ENCODE measurements at regions not wholly inside any gene's neighbourhood (a gene's known extent, or its start where the extent isn't known, plus 50 kb on each side); places are given as distances from the start of the nearest gene placed in this dataset.

DNA sequence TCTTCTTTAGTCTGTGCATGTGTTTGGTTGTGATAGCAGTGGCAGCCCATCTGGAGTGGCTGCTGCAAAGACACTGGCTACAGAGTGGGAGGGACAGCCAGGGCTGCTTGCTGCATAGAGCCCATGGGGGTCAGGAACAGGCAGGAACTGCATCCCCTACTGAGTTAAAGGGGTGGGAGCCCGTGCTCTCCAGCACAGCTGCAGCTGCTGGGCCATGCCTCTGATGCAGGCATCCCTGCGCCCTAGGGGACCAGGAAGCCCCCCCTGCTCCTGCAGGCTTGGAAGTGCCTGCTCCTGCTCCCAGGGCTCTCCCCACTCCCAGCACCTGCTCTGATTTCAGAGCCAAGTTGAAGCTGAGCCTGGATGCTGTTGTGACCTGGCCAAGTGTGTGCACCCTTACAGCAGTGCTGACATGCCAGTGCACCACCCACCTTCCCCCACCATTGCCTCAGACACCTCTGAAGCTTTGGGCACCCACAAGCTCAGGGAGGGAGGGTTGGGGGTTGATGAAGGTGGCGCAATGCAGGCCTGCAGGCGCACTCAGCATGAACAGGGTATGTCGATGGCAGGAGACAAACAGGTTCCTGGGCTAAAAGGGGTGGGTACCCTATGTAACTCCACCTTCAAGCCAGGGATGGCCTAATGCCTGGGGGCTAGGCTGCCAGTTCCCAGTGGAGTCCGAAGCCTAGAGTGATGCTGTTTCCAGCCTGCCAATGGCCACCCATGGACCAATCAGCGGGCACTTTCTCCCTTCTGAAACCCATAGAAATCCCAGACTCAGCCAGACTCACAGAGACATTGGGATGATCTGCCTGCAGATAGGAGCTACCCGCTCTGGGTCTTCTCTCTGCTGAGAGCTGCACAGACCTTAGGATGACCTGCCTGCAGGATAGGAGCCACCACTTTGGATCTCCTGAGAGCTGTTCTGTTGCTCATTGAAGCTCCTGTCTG lies 919.9 kb upstream of the MIR17HG start:
- TF ChIP-seq, protein P1, sequence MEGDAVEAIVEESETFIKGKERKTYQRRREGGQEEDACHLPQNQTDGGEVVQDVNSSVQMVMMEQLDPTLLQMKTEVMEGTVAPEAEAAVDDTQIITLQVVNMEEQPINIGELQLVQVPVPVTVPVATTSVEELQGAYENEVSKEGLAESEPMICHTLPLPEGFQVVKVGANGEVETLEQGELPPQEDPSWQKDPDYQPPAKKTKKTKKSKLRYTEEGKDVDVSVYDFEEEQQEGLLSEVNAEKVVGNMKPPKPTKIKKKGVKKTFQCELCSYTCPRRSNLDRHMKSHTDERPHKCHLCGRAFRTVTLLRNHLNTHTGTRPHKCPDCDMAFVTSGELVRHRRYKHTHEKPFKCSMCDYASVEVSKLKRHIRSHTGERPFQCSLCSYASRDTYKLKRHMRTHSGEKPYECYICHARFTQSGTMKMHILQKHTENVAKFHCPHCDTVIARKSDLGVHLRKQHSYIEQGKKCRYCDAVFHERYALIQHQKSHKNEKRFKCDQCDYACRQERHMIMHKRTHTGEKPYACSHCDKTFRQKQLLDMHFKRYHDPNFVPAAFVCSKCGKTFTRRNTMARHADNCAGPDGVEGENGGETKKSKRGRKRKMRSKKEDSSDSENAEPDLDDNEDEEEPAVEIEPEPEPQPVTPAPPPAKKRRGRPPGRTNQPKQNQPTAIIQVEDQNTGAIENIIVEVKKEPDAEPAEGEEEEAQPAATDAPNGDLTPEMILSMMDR (conservative IDR thresholded peaks at IDR 0.05), result no peak
- no peak for TF ChIP-seq EZH2 (IDR thresholded peaks at IDR 0.05; ENCODE audit: low read depth)
